GM12878 (cell line): ENCODE measurements at regions not wholly inside any gene's neighbourhood (a gene's known extent, or its start where the extent isn't known, plus 50 kb on each side); places are given as distances from the start of the nearest gene placed in this dataset.

Source experiments
- BHLHE40 ChIP-seq, 2 experiments: fragments of 450-650 bp in 1 of 2; IDR thresholded peaks; 2 replicates each; pipeline ENCODE4 v1.6.1; 2011 to 2017; ENCODE audit warnings: low read depth in 2 of 2, borderline replicate concordance in 1 of 2, improper control_type of control experiment in 1 of 2, low read length in 1 of 2, mild to moderate bottlenecking in 1 of 2
- EED ChIP-seq: sonication (generic); IDR thresholded peaks from 2 replicates; pipeline ENCODE4 v1.6.1; 2016; ENCODE audit warnings: antibody characterized with exemption, low read depth
- HCFC1 ChIP-seq: fragments of 150-350 bp; IDR thresholded peaks from 2 replicates; pipeline ENCODE4 v1.6.1; 2014; ENCODE audit warnings: low read length
- KAT2A ChIP-seq: conservative IDR thresholded peaks from 2 replicates; pipeline ENCODE4 v1.6.1; 2011; ENCODE audit warnings: low read depth, low read length; ENCODE audit not compliant: control insufficient read depth
- NRF1 ChIP-seq: conservative IDR thresholded peaks from 2 replicates; pipeline ENCODE4 v1.6.1; 2011; ENCODE audit warnings: mild to moderate bottlenecking, low read depth, low read length, improper control_type of control experiment
- SRF ChIP-seq, 2 experiments: IDR thresholded peaks; 2 replicates each; pipeline ENCODE4 v1.6.1; 2011; ENCODE audit warnings: low read depth in 2 of 2, low read length in 2 of 2, mild to moderate bottlenecking in 1 of 2, moderate library complexity in 1 of 2
- USF2 ChIP-seq: IDR thresholded peaks from 2 replicates; pipeline ENCODE4 v1.6.1; 2011; ENCODE audit warnings: low read depth, low read length, improper control_type of control experiment, borderline replicate concordance
- ZNF592 ChIP-seq: fragments of 450-650 bp; IDR thresholded peaks from 2 replicates; pipeline ENCODE4 v1.6.1; 2017; ENCODE audit warnings: mild to moderate bottlenecking, moderate library complexity
- TF ChIP-seq, protein P1 (sequence below): IDR thresholded peaks from 2 replicates; pipeline ENCODE4 v1.6.1; 2011; ENCODE audit warnings: low read depth, mild to moderate bottlenecking, low read length, moderate library complexity, borderline replicate concordance; ENCODE audit errors: extremely low read depth
- TF ChIP-seq, protein P2 (sequence below): fragments of 150-350 bp; IDR thresholded peaks from 2 replicates; pipeline ENCODE4 v1.6.1; 2016; ENCODE audit warnings: low read depth, low read length

GRCh38 chr11:134844838-134845237, 432.8 kb upstream of the B3GAT1 start (continued):
- TF ChIP-seq ZNF592 (no peak), EED (no peak), USF2 (no peak), SRF (IDR thresholded peaks at IDR 0.05; ENCODE audit: low read depth in 2 of 2, low read length in 2 of 2) (no peak), NRF1 (no peak), BHLHE40 (IDR thresholded peaks at IDR 0.05; ENCODE audit: borderline replicate concordance in 1 of 2, low read depth in 2 of 2, low read length in 1 of 2) (no peak), KAT2A (no peak), HCFC1 (no peak)
- TF ChIP-seq, protein P1, sequence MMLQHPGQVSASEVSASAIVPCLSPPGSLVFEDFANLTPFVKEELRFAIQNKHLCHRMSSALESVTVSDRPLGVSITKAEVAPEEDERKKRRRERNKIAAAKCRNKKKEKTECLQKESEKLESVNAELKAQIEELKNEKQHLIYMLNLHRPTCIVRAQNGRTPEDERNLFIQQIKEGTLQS, result no peak
- TF ChIP-seq, protein P2, sequence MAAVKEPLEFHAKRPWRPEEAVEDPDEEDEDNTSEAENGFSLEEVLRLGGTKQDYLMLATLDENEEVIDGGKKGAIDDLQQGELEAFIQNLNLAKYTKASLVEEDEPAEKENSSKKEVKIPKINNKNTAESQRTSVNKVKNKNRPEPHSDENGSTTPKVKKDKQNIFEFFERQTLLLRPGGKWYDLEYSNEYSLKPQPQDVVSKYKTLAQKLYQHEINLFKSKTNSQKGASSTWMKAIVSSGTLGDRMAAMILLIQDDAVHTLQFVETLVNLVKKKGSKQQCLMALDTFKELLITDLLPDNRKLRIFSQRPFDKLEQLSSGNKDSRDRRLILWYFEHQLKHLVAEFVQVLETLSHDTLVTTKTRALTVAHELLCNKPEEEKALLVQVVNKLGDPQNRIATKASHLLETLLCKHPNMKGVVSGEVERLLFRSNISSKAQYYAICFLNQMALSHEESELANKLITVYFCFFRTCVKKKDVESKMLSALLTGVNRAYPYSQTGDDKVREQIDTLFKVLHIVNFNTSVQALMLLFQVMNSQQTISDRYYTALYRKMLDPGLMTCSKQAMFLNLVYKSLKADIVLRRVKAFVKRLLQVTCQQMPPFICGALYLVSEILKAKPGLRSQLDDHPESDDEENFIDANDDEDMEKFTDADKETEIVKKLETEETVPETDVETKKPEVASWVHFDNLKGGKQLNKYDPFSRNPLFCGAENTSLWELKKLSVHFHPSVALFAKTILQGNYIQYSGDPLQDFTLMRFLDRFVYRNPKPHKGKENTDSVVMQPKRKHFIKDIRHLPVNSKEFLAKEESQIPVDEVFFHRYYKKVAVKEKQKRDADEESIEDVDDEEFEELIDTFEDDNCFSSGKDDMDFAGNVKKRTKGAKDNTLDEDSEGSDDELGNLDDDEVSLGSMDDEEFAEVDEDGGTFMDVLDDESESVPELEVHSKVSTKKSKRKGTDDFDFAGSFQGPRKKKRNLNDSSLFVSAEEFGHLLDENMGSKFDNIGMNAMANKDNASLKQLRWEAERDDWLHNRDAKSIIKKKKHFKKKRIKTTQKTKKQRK, result no peak
